Activated naive CD8-positive, alpha-beta T cell treated with anti-CD3 and anti-CD28 coated beads, Interleukin-2, amount 10 ng/mL, durations not matched to agents 7 days and 5 days (primary cell): ENCODE measurements at regions not wholly inside any gene's neighbourhood (a gene's known extent, or its start where the extent isn't known, plus 50 kb on each side); places are given as distances from the start of the nearest gene placed in this dataset.

Experiments used
- ATAC-seq: fragments of 150-1000 bp; cut with Tn5 transposase; one replicate; pipeline ENCODE4 v1.10.0; 2021; ENCODE audit warnings: low read depth, moderate library complexity
- POLR2A ChIA-PET: fragments of 350-600 bp; sonication (Branson Sonifier 250); formaldehyde crosslinking; loops from one replicate; lab custom pipeline; 2021; ENCODE audit warnings: antibody characterized with exemption; lab: Charles Lee
- DNase-seq: peaks from one replicate; pipeline ENCODE4 v3.0.0; 2021
- H3K27ac Mint-ChIP-seq: one replicate; pipeline ENCODE4 v1.8.0; 2022; ENCODE audit warnings: mild to moderate bottlenecking, mixed read lengths
- H3K27me3 Mint-ChIP-seq: one replicate; pipeline ENCODE4 v1.8.0; 2022; ENCODE audit warnings: mild to moderate bottlenecking, moderate library complexity, mixed read lengths
- H3K36me3 Mint-ChIP-seq: one replicate; pipeline ENCODE4 v1.8.0; 2021; ENCODE audit warnings: mild to moderate bottlenecking, mixed read lengths
- H3K4me1 Mint-ChIP-seq: one replicate; pipeline ENCODE4 v1.8.0; 2021; ENCODE audit warnings: mixed read lengths
- H3K4me3 Mint-ChIP-seq: one replicate; pipeline ENCODE4 v1.8.0; 2022; ENCODE audit warnings: mild to moderate bottlenecking, moderate library complexity, mixed read lengths
- H3K9me3 Mint-ChIP-seq: one replicate; pipeline ENCODE4 v1.8.0; 2021; ENCODE audit warnings: mixed read lengths

GRCh38 chr10:130491011-130491692 is 355.0 kb downstream of the GLRX3 start:
- H3K36me3 Mint-ChIP-seq: no peaks in the 10 kb centered on the region
- POLR2A ChIA-PET: no interaction called here
- H3K9me3 Mint-ChIP-seq: no peaks in the 10 kb centered on the region
- H3K27ac Mint-ChIP-seq: no peak overlapping the region
- H3K27me3 Mint-ChIP-seq: no peaks in the 10 kb centered on the region
- DNase-seq (no peak), ATAC-seq (no peak)
- H3K4me3 Mint-ChIP-seq: no peak overlapping the region
- no peaks in the 10 kb centered on the region for H3K4me1 Mint-ChIP-seq

- H3K27me3 Mint-ChIP-seq: no peaks in the 10 kb centered on the region
- ATAC-seq (no peak), DNase-seq (no peak)
- no peaks in the 10 kb centered on the region for H3K36me3 Mint-ChIP-seq
- no peak overlapping the region for H3K27ac Mint-ChIP-seq
- H3K9me3 Mint-ChIP-seq: no peaks in the 10 kb centered on the region
- no peaks in the 10 kb centered on the region for H3K4me1 Mint-ChIP-seq
- POLR2A ChIA-PET: no interaction called here
- no peak overlapping the region for H3K4me3 Mint-ChIP-seq
These were observed 355.5 kb downstream of the GLRX3 start for GRCh38 chr10:130491693-130492050.

GRCh38 chr10:130492266-130492934 is 356.2 kb downstream of the GLRX3 start:
- no peaks in the 10 kb centered on the region for H3K4me1 Mint-ChIP-seq
- H3K9me3 Mint-ChIP-seq: no peaks in the 10 kb centered on the region
- H3K27me3 Mint-ChIP-seq: no peaks in the 10 kb centered on the region
- H3K27ac Mint-ChIP-seq: no peak overlapping the region
- POLR2A ChIA-PET: no interaction called here
- ATAC-seq: no peak
- no peak overlapping the region for H3K4me3 Mint-ChIP-seq
- H3K36me3 Mint-ChIP-seq: no peaks in the 10 kb centered on the region
- no peak for DNase-seq

- no peak overlapping the region for H3K4me3 Mint-ChIP-seq
- no peaks in the 10 kb centered on the region for H3K27me3 Mint-ChIP-seq
- ATAC-seq (no peak), DNase-seq (no peak)
- no peaks in the 10 kb centered on the region for H3K36me3 Mint-ChIP-seq
- H3K27ac Mint-ChIP-seq: no peak overlapping the region
- no peaks in the 10 kb centered on the region for H3K4me1 Mint-ChIP-seq
- H3K9me3 Mint-ChIP-seq: no peaks in the 10 kb centered on the region
- POLR2A ChIA-PET: no interaction called here
These were observed 356.8 kb downstream of the GLRX3 start for GRCh38 chr10:130493021-130493420.

GRCh38 chr10:130493446-130494145 is 357.4 kb downstream of the GLRX3 start:
- Mint-ChIP-seq H3K27me3 (no peaks in the 10 kb centered on the region), H3K4me1 (no peaks in the 10 kb centered on the region), H3K4me3 (no peak overlapping the region), H3K27ac (no peak overlapping the region), H3K36me3 (no peaks in the 10 kb centered on the region), H3K9me3 (no peaks in the 10 kb centered on the region)
- POLR2A ChIA-PET: no interaction called here
- DNase-seq (no peak), ATAC-seq (no peak)

GRCh38 chr10:130495116-130495862 is 359.1 kb downstream of the GLRX3 start:
- no peaks in the 10 kb centered on the region for H3K27me3 Mint-ChIP-seq
- H3K9me3 Mint-ChIP-seq: no peaks in the 10 kb centered on the region
- DNase-seq: no peak
- POLR2A ChIA-PET: no interaction called here
- no peak for ATAC-seq
- H3K27ac Mint-ChIP-seq: no peak overlapping the region
- H3K4me3 Mint-ChIP-seq: no peak overlapping the region
- no peaks in the 10 kb centered on the region for H3K4me1 Mint-ChIP-seq
- no peaks in the 10 kb centered on the region for H3K36me3 Mint-ChIP-seq

- POLR2A ChIA-PET: no interaction called here
- ATAC-seq: no peak
- no peak overlapping the region for H3K27ac Mint-ChIP-seq
These were observed 359.9 kb downstream of the GLRX3 start for GRCh38 chr10:130495891-130496636.

GRCh38 chr10:130497056-130498010 is 361.1 kb downstream of the GLRX3 start:
- ATAC-seq: no peak
- Mint-ChIP-seq H3K9me3 (no peaks in the 10 kb centered on the region), H3K36me3 (no peaks in the 10 kb centered on the region), H3K4me1 (no peaks in the 10 kb centered on the region), H3K27ac (no peak overlapping the region), H3K27me3 (no peaks in the 10 kb centered on the region), H3K4me3 (no peak overlapping the region)
- POLR2A ChIA-PET: no interaction called here
- DNase-seq: no peak

More at GRCh38 chr10:130495891-130496636, 359.9 kb downstream of the GLRX3 start:
- DNase-seq: no peak
- Mint-ChIP-seq H3K27me3 (no peaks in the 10 kb centered on the region), H3K4me3 (no peak overlapping the region), H3K36me3 (no peaks in the 10 kb centered on the region), H3K9me3 (no peaks in the 10 kb centered on the region), H3K4me1 (no peaks in the 10 kb centered on the region)

GRCh38 chr10:130498042-130498441 is 361.9 kb downstream of the GLRX3 start:
- no peak for DNase-seq
- Mint-ChIP-seq H3K27me3 (no peaks in the 10 kb centered on the region), H3K36me3 (no peaks in the 10 kb centered on the region), H3K9me3 (no peaks in the 10 kb centered on the region), H3K4me3 (no peak overlapping the region), H3K4me1 (no peaks in the 10 kb centered on the region), H3K27ac (no peak overlapping the region)
- POLR2A ChIA-PET: no interaction called here
- no peak for ATAC-seq

- POLR2A ChIA-PET: no interaction called here
- ATAC-seq (no peak), DNase-seq (no peak)
- no peak overlapping the region for H3K4me3 Mint-ChIP-seq
- no peak overlapping the region for H3K27ac Mint-ChIP-seq
- H3K4me1 Mint-ChIP-seq: no peaks in the 10 kb centered on the region
- H3K9me3 Mint-ChIP-seq: no peaks in the 10 kb centered on the region
- peaks cover 2% of the 10 kb centered on the region for H3K27me3 Mint-ChIP-seq
- H3K36me3 Mint-ChIP-seq: no peaks in the 10 kb centered on the region
These were observed 362.7 kb downstream of the GLRX3 start for GRCh38 chr10:130498934-130499333.

- Mint-ChIP-seq H3K36me3 (no peaks in the 10 kb centered on the region), H3K27ac (no peak overlapping the region), H3K4me1 (no peaks in the 10 kb centered on the region), H3K27me3 (peaks cover 2% of the 10 kb centered on the region), H3K9me3 (no peaks in the 10 kb centered on the region), H3K4me3 (no peak overlapping the region)
- POLR2A ChIA-PET: no interaction called here
- no peak for DNase-seq
- ATAC-seq: no peak
These were observed 363.4 kb downstream of the GLRX3 start for GRCh38 chr10:130499541-130499940.

- Mint-ChIP-seq H3K4me1 (no peaks in the 10 kb centered on the region), H3K4me3 (no peak overlapping the region), H3K27me3 (peaks cover 2% of the 10 kb centered on the region), H3K27ac (no peak overlapping the region), H3K9me3 (no peaks in the 10 kb centered on the region), H3K36me3 (no peaks in the 10 kb centered on the region)
- DNase-seq (no peak), ATAC-seq (no peak)
- POLR2A ChIA-PET: no interaction called here
These were observed 364.2 kb downstream of the GLRX3 start for GRCh38 chr10:130500261-130501000.
